ENCODE measurements at regions not wholly inside any gene's neighbourhood (a gene's known extent, or its start where the extent isn't known, plus 50 kb on each side); places are given as distances from the start of the nearest gene placed in this dataset.

- no peak for TF ChIP-seq POLR2A (IDR thresholded peaks at IDR 0.05)
- TF ChIP-seq POLR2AphosphoS5 (IDR thresholded peaks at IDR 0.05; ENCODE audit: insufficient read depth in 1 of 2, low read depth in 1 of 2): no peak
- no peak for TF ChIP-seq CTCF (IDR thresholded peaks at IDR 0.05)
Measured at GRCh38 chr16:65672960-65673359, 551.1 kb upstream of the CDH11 start.
